ENCODE measurements at regions not wholly inside any gene's neighbourhood (a gene's known extent, or its start where the extent isn't known, plus 50 kb on each side); places are given as distances from the start of the nearest gene placed in this dataset.

DNA sequence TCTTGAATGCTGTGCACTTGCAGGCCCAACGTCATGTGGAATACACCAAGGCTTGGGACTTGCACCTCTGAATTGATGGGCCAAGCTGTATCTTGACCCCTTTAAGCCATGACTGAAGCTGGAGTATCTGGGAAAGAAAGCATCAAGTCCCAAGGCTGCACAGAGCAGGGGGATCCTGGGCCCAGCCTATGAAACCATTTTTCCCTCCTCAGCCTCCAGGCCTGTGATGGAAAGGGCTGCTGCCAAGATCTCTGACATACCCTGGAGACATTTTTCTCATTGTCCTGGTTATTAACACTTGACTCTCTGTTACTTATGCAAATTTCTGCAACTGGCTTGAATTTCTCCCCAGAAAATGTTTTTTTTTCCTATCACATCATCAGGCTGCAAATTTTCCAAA is 174.0 kb upstream of the SNX2 start:
- no peak for TF ChIP-seq EP300 (IDR thresholded peaks at IDR 0.05)
- no peak for TF ChIP-seq CTCF (IDR thresholded peaks at IDR 0.05)

Data from gastroesophageal sphincter (tissue), 3 donors.